GM12892 (cell line): ENCODE measurements at regions not wholly inside any gene's neighbourhood (a gene's known extent, or its start where the extent isn't known, plus 50 kb on each side); places are given as distances from the start of the nearest gene placed in this dataset.

Experiments used
- POLR2A ChIP-seq: IDR thresholded peaks from 2 replicates; pipeline ENCODE4 v1.6.1; 2011; ENCODE audit warnings: low read depth, low read length, control low read depth
- POLR2AphosphoS5 ChIP-seq: IDR thresholded peaks from 2 replicates; pipeline ENCODE4 v1.6.1; 2011; ENCODE audit warnings: low read depth, low read length, control low read depth
- TAF1 ChIP-seq: IDR thresholded peaks from 2 replicates; pipeline ENCODE4 v1.6.1; 2011; ENCODE audit warnings: low read depth, mild to moderate bottlenecking, control low read depth, low read length, borderline replicate concordance

- TF ChIP-seq POLR2A (no peak), POLR2AphosphoS5 (no peak), TAF1 (no peak)
Observed at GRCh38 chr15:38829086-38829485, 264.5 kb upstream of the RASGRP1 start.
